ENCODE measurements at regions not wholly inside any gene's neighbourhood (a gene's known extent, or its start where the extent isn't known, plus 50 kb on each side); places are given as distances from the start of the nearest gene placed in this dataset.

DNA sequence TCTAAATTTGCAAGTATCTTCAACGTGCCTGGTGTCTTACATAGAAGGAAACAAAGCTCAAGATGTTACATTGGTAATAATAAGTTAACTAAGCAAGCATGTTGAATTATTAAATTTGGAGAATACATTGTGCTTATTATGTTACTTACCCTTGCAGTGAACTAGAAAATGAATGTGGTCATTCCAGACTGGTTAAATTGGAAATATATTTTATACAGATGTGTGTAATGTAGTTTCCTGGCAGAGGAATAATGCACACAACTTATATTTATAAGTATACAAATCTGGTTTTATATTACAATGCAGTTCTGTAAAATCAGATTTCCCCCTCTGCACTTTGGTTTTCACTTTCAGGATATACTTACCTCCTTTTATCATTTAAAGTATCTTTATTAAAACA is 159.9 kb upstream of the SLIT2 start:
- TF ChIP-seq POLR2A (IDR thresholded peaks at IDR 0.05) = no peak
- TF ChIP-seq, protein P1, sequence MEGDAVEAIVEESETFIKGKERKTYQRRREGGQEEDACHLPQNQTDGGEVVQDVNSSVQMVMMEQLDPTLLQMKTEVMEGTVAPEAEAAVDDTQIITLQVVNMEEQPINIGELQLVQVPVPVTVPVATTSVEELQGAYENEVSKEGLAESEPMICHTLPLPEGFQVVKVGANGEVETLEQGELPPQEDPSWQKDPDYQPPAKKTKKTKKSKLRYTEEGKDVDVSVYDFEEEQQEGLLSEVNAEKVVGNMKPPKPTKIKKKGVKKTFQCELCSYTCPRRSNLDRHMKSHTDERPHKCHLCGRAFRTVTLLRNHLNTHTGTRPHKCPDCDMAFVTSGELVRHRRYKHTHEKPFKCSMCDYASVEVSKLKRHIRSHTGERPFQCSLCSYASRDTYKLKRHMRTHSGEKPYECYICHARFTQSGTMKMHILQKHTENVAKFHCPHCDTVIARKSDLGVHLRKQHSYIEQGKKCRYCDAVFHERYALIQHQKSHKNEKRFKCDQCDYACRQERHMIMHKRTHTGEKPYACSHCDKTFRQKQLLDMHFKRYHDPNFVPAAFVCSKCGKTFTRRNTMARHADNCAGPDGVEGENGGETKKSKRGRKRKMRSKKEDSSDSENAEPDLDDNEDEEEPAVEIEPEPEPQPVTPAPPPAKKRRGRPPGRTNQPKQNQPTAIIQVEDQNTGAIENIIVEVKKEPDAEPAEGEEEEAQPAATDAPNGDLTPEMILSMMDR (IDR thresholded peaks at IDR 0.05) = no peak

Data from testis (tissue), 2 donors.